ENCODE measurements at regions not wholly inside any gene's neighbourhood (a gene's known extent, or its start where the extent isn't known, plus 50 kb on each side); places are given as distances from the start of the nearest gene placed in this dataset.
"Not testable (repeated sequence)": the region's sequence is repeated elsewhere in the genome, so short reads cannot be mapped to it uniquely, and the experiment has no call there.

- Mint-ChIP-seq H3K4me3 (no peak overlapping the region), H3K27ac (no peak overlapping the region), H3K4me1 (no peaks in the 10 kb centered on the region), H3K27me3 (peaks cover 23% of the 10 kb centered on the region), H3K36me3 (no peaks in the 10 kb centered on the region), H3K9me3 (no peaks in the 10 kb centered on the region)
- no peak for DNase-seq
These were observed 197.4 kb upstream of the PRSS16 start for GRCh38 chr6:27049863-27050781.

- DNase-seq, H3K4me3 Mint-ChIP-seq, H3K4me1 Mint-ChIP-seq, H3K9me3 Mint-ChIP-seq, H3K27ac Mint-ChIP-seq, H3K36me3 Mint-ChIP-seq: not testable (repeated sequence)
- peaks cover 27% of the 10 kb centered on the region for H3K27me3 Mint-ChIP-seq
These were observed 195.3 kb upstream of the PRSS16 start for GRCh38 chr6:27052082-27052730.

GRCh38 chr6:27052731-27053082 is 194.8 kb upstream of the PRSS16 start:
- Mint-ChIP-seq H3K27ac (no peak overlapping the region), H3K27me3 (peaks cover 22% of the 10 kb centered on the region), H3K36me3 (no peaks in the 10 kb centered on the region), H3K4me1 (no peaks in the 10 kb centered on the region), H3K9me3 (no peaks in the 10 kb centered on the region), H3K4me3 (no peak overlapping the region)
- no peak for DNase-seq

- Mint-ChIP-seq H3K27me3 (peaks cover 23% of the 10 kb centered on the region), H3K9me3 (no peaks in the 10 kb centered on the region), H3K27ac (no peak overlapping the region), H3K4me1 (no peaks in the 10 kb centered on the region), H3K4me3 (no peak overlapping the region), H3K36me3 (no peaks in the 10 kb centered on the region)
- DNase-seq, result no peak
These were observed 193.8 kb upstream of the PRSS16 start for GRCh38 chr6:27053738-27054137.

GRCh38 chr6:27056615-27057014 is 190.9 kb upstream of the PRSS16 start:
- Mint-ChIP-seq H3K4me1 (no peaks in the 10 kb centered on the region), H3K36me3 (no peaks in the 10 kb centered on the region), H3K27me3 (peaks cover 19% of the 10 kb centered on the region), H3K9me3 (no peaks in the 10 kb centered on the region), H3K27ac (no peak overlapping the region), H3K4me3 (no peak overlapping the region)
- no peak for DNase-seq

- no peaks in the 10 kb centered on the region for H3K36me3 Mint-ChIP-seq
- H3K27me3 Mint-ChIP-seq, result peaks cover 15% of the 10 kb centered on the region
- no peaks in the 10 kb centered on the region for H3K9me3 Mint-ChIP-seq
- H3K27ac Mint-ChIP-seq, result no peak overlapping the region
- DNase-seq, result no peak
- no peak overlapping the region for H3K4me3 Mint-ChIP-seq
- no peaks in the 10 kb centered on the region for H3K4me1 Mint-ChIP-seq
These were observed 187.7 kb upstream of the PRSS16 start for GRCh38 chr6:27059621-27060425.

- Mint-ChIP-seq H3K4me1 (no peaks in the 10 kb centered on the region), H3K27ac (no peak overlapping the region), H3K36me3 (no peaks in the 10 kb centered on the region), H3K27me3 (peaks cover 9% of the 10 kb centered on the region), H3K9me3 (no peaks in the 10 kb centered on the region), H3K4me3 (no peak overlapping the region)
- no peak for DNase-seq
These were observed 186.1 kb upstream of the PRSS16 start for GRCh38 chr6:27061235-27061993.

GRCh38 chr6:27062755-27063154 is 184.7 kb upstream of the PRSS16 start:
- Mint-ChIP-seq H3K4me3 (no peak overlapping the region), H3K36me3 (no peaks in the 10 kb centered on the region), H3K4me1 (no peaks in the 10 kb centered on the region), H3K9me3 (no peaks in the 10 kb centered on the region), H3K27ac (no peak overlapping the region), H3K27me3 (peaks cover 8% of the 10 kb centered on the region)
- DNase-seq, result no peak

- Mint-ChIP-seq H3K36me3 (no peaks in the 10 kb centered on the region), H3K4me3 (no peak overlapping the region), H3K27me3 (peaks cover 13% of the 10 kb centered on the region), H3K27ac (no peak overlapping the region), H3K9me3 (no peaks in the 10 kb centered on the region), H3K4me1 (no peaks in the 10 kb centered on the region)
- no peak for DNase-seq
These were observed 182.3 kb upstream of the PRSS16 start for GRCh38 chr6:27065183-27065582.

- H3K36me3 Mint-ChIP-seq, result no peaks in the 10 kb centered on the region
- no peaks in the 10 kb centered on the region for H3K4me1 Mint-ChIP-seq
- H3K4me3 Mint-ChIP-seq, result no peak overlapping the region
- H3K27me3 Mint-ChIP-seq, result peaks cover 17% of the 10 kb centered on the region
- DNase-seq, result no peak
- H3K27ac Mint-ChIP-seq, result no peak overlapping the region
- no peaks in the 10 kb centered on the region for H3K9me3 Mint-ChIP-seq
These were observed 181.1 kb upstream of the PRSS16 start for GRCh38 chr6:27066381-27066780.

- no peak for DNase-seq
- Mint-ChIP-seq H3K4me3 (no peak overlapping the region), H3K27ac (no peak overlapping the region), H3K36me3 (no peaks in the 10 kb centered on the region), H3K9me3 (no peaks in the 10 kb centered on the region), H3K27me3 (peaks cover 17% of the 10 kb centered on the region), H3K4me1 (no peaks in the 10 kb centered on the region)
These were observed 180.7 kb upstream of the PRSS16 start for GRCh38 chr6:27066802-27067201.

GRCh38 chr6:27073441-27073840 is 174.1 kb upstream of the PRSS16 start:
- no peak for DNase-seq
- Mint-ChIP-seq H3K27ac (no peak overlapping the region), H3K4me3 (no peak overlapping the region), H3K9me3 (no peaks in the 10 kb centered on the region), H3K27me3 (peaks cover 37% of the 10 kb centered on the region), H3K4me1 (no peaks in the 10 kb centered on the region), H3K36me3 (no peaks in the 10 kb centered on the region)

- H3K4me3 Mint-ChIP-seq, result no peak overlapping the region
- H3K9me3 Mint-ChIP-seq, result no peaks in the 10 kb centered on the region
- peaks cover 47% of the 10 kb centered on the region for H3K27me3 Mint-ChIP-seq
- H3K4me1 Mint-ChIP-seq, result no peaks in the 10 kb centered on the region
- no peaks in the 10 kb centered on the region for H3K36me3 Mint-ChIP-seq
- no peak overlapping the region for H3K27ac Mint-ChIP-seq
- no peak for DNase-seq
These were observed 171.4 kb upstream of the PRSS16 start for GRCh38 chr6:27076116-27076515.

- Mint-ChIP-seq H3K4me3 (peak overlapping the region; percentile 76), H3K4me1 (no peaks in the 10 kb centered on the region), H3K27me3 (peaks cover 50% of the 10 kb centered on the region), H3K36me3 (no peaks in the 10 kb centered on the region), H3K27ac (no peak overlapping the region), H3K9me3 (no peaks in the 10 kb centered on the region)
- DNase-seq, result peak; percentile 41
These were observed 168.7 kb upstream of the PRSS16 start for GRCh38 chr6:27078734-27079357.

Measured in activated naive CD8-positive, alpha-beta T cell treated with anti-CD3 and anti-CD28 coated beads for 36 hours (primary cell).